K562 (cell line): ENCODE measurements at regions not wholly inside any gene's neighbourhood (a gene's known extent, or its start where the extent isn't known, plus 50 kb on each side); places are given as distances from the start of the nearest gene placed in this dataset.

Experiments
- MAFK ChIP-seq: IDR thresholded peaks from 2 replicates; pipeline ENCODE4 v1.6.1; 2011; ENCODE audit warnings: low read length, improper control_type of control experiment
- MYNN ChIP-seq, 2 experiments: sonication (generic); formaldehyde crosslinking in 1 of 2; IDR thresholded peaks; 2 replicates each; pipeline versions ENCODE4 v1.5.0 to v1.6.1; 2016 to 2020; ENCODE audit warnings: antibody characterized with exemption in 1 of 2, missing genetic modification reagents in 1 of 2
- PREB ChIP-seq: sonication (generic); formaldehyde crosslinking; IDR thresholded peaks from 2 replicates; pipeline ENCODE4 v1.8.1; 2023; ENCODE audit warnings: mild to moderate bottlenecking, missing genetic modification reagents
- ZNF174 ChIP-seq: fragments of 250-450 bp; sonication (Bioruptor Pico); IDR thresholded peaks from 2 replicates; pipeline ENCODE4 v1.4.0; 2020; ENCODE audit warnings: mild to moderate bottlenecking
- ZNF282 ChIP-seq: sonication (generic); formaldehyde crosslinking; IDR thresholded peaks from 2 replicates; pipeline ENCODE4 v1.8.1; 2023; ENCODE audit warnings: missing genetic modification reagents
- ZNF316 ChIP-seq: fragments of 450-650 bp; IDR thresholded peaks from 2 replicates; pipeline ENCODE4 v1.6.1; 2016
- ZNF518B ChIP-seq: fragments of 250-450 bp; sonication (Bioruptor Pico); IDR thresholded peaks from 2 replicates; pipeline ENCODE4 v1.5.0; 2021; ENCODE audit warnings: mild to moderate bottlenecking, moderate library complexity
- ZNF609 ChIP-seq: sonication (generic); formaldehyde crosslinking; IDR thresholded peaks from 2 replicates; pipeline ENCODE4 v1.8.1; 2023; ENCODE audit warnings: missing genetic modification reagents, mild to moderate bottlenecking, borderline replicate concordance

- TF ChIP-seq ZNF518B (CRISPR knock-in tag) (no peak), MYNN (IDR thresholded peaks at IDR 0.05) (no peak), MYNN (CRISPR knock-in tag; IDR thresholded peaks at IDR 0.05) (no peak), PREB (CRISPR knock-in tag) (no peak), MAFK (peak; percentile 27; the same call in 1 of the 2 replicates), ZNF609 (CRISPR knock-in tag) (no peak), ZNF282 (no peak), ZNF316 (peak; percentile 49), ZNF174 (CRISPR knock-in tag) (no peak)
These were observed 1608.6 kb upstream of the RAG2 start (continued) for GRCh38 chr11:38206663-38207062.
